HG02981 (cell line): ENCODE measurements at regions not wholly inside any gene's neighbourhood (a gene's known extent, or its start where the extent isn't known, plus 50 kb on each side); places are given as distances from the start of the nearest gene placed in this dataset.

ENCODE experiments used
- ATAC-seq: cut with Tn5 transposase; IDR thresholded peaks from one replicate; pipeline ENCODE4 v1.9.1; 2021; ENCODE audit warnings: mild to moderate bottlenecking, moderate library complexity; ENCODE audit not compliant: unreplicated experiment

DNA sequence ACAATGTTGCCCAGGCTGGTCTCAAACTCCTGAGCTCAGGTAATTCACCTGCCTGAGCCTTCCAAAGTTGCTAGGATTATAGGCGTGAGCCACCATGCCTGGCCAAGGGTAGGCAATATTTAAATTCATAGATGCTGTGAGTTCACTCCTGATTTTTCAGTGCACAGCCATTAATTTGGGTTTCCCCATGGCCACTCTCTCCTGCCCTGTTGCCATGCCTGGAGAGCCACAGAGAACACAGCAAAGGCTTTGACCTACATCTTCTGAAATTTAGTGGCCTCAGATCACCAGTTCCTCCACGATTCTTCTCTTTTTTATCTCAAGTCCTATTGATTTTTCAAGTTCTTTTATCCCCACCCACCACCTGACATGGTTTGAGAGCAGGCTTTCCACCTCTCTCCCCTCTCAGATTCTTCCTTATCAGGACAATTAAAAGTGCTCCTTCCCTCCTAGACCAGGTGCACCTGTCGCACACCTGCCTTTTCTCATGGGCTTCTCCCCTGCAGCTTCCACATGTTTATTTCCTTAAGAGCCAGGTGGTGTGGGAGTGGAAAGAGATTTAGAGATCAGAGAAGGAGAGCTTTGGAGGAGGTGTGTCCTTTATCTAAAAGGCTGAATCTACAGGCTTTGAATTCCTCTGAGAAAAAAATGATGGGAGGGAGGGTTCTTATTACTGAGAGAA is 123.8 kb downstream of the ADRA2A start:
- ATAC-seq = no peak

DNA sequence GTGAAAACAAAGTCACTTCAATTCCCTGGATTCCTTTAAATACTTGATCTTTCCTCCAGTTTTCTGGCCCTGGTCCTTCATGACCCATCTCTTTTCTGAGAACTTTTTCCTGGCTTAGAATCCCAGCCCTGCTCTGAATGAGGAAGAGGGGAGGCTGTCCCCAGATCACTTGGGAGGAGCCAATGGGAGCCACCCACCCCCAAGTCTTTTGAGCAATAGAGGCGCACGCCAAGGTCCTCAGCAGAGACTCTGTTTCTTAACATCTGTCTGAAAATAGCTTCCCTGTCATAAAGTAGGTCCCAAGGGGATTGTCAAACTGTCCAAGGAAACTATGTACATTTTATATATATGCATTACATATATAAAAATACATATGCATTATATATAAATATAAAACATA is 126.8 kb downstream of the ADRA2A start:
- no peak for ATAC-seq

DNA sequence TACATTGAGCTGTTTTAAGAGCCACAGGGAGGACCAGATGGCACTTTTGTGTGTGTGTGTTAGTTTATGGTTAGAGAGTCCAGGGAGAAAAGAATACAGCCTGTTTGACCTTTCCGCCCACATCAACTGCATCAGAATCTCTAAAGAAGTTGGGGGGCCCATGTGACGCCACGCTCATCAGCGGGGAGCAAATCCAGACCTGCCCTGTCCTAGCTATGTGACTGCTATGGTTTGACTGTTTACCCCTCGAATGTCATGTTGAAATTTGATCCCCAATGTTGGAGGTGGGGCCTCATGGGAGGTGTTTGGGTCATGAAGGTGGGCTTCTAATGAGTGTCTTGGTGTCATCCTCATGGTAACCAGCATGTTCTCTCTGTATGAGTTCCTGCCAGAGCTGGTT is 128.0 kb downstream of the ADRA2A start:
- no peak for ATAC-seq

DNA sequence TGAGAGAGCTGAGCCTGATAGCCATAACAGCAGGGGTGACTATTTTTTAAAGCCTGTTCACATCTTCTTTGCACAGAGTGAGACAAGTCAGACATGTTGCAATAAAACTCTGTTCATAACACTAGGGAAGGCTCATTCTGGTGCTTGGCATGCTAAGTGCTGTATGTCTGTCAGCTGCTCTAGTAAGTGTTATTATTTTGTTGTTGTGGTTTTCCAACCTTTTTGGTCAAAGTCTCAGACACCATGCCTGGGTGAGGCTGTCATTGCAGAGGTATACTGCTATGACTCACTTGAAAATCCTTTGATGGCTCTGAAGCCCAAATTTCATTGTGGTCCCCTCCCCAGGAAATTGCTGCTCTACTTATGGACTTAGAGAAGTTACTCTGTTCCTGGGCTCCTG is 129.7 kb downstream of the ADRA2A start:
- no peak for ATAC-seq

DNA sequence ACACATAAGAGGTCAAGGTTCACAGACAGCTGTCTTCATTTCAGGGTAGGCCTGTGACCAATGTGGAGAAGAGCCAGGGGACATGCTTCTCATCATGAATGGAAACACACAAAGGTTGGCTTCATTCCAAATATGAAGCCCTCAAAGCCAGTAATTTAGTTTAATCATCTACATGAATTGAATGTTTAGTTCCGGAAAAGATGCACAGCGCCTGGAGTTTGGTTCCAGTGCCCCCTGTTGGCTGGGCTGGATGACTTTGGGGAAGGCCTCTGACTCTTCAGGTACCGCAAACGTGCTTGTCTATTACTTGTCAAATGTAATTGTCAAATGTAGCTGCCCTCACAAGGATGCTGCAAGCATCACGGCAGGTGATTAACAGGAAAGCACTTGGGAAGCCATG is 130.7 kb downstream of the ADRA2A start:
- ATAC-seq = no peak

DNA sequence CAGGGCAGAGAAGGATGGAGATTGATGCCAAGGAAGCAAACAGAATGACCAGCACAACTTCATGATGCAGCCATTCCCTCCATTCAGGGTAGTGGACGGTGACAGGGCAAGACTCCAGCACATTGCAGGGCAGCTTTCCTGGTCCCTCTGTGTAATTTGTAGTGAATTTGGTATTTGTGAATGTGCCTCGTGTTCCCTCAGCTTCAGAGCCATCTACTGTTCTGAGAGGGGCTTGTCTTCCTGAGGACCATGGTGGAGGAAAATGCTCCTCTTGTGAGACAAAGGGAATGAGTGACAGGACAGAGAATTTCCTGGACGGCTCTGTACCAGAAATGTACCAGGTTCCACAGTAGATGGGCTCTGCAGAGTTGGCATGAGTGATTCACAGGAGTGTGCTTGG is 132.1 kb downstream of the ADRA2A start:
- ATAC-seq = no peak

DNA sequence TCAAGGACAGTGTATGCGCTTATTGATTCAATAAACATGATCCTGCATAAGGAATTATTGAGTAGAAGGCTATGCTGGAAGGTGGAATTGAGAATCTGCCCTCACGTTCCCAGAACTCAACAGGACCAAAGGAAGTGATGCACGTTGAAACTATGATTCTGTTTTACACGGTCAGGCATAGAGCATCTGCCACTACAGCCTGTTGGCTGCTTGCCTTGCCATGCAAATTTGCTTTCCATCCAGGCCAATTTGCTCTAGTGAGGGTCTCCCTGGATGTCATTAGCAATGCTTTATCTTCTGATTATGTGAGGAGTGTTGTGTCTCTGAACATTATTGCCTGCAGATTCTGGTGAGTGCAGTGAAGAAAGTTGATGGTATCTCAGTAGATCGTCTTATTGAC is 132.9 kb downstream of the ADRA2A start:
- ATAC-seq = no peak

DNA sequence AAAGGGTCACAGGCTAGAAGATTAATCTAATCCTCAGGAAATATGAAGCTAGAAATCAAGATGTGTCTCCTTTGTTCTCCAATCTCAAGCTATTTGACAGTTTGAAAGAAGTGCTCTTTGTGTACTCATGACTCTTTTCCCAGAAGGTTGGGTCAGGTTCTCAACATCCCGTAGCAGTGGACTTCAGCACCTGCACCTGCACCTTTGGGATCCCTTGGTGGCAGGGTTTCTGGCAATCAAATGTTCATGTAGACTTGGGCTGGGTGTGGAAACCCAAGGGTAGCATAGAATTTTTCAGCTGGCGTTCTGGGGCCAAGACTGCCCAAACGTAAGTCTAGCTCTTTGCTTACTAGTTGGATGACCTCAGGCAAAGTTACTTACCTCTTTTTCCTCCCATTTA is 134.4 kb downstream of the ADRA2A start:
- no peak for ATAC-seq

DNA sequence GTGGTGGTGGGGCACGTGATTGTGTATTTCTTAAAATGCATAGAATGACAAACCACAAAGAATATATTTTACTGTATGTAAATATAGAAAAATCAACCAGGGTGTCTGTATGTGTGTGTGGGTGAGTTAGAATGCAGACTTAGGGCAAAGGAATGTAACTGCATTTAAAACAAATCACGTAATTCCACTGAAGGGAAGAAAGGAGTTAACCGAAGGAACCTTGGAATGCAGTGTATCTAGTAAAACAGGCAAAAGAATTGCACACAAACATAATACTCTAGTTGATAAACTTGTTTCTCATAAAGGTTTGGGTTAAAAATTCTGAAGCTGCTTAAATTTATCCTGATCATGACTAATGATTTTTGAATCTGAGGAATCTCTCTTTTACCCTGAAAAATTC is 134.9 kb downstream of the ADRA2A start:
- no peak for ATAC-seq

DNA sequence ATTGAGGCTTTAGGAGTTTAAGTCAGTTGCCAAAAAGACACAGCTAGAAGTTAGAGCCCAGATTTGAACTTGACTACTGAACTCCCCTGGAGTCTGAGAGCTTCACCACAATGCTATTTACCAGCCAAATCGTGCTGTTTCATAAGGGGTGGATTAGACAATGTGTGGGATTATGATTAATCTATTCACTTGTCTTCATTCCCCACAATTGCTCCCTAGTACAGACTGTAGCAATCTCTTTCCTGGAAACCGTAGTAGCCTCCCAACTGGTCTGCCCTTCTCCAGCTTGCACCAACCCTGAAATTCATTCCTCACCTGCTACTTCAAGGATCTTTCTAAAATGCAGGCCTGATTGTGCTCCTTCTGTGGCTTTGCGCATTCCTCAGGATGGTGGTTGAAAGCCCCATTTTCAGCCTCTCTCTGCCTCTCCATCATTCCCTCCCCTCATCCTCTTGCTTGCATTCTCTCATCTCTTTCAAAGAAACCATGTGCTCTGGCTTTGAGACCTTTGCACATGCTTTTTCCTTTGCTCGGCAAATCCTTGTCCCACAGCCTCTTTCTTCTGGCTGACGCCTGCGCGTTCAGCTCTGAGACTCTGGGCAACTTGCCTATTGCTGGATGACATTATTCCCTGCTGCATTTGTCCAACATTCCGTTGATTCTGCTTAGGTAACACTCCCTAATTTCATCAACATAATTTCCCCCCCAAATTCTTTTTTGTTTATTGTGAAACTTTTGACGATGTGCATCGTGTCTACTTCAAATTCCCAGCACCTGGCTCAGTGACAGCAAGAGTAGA is 145.1 kb downstream of the ADRA2A start:
- ATAC-seq = no peak

DNA sequence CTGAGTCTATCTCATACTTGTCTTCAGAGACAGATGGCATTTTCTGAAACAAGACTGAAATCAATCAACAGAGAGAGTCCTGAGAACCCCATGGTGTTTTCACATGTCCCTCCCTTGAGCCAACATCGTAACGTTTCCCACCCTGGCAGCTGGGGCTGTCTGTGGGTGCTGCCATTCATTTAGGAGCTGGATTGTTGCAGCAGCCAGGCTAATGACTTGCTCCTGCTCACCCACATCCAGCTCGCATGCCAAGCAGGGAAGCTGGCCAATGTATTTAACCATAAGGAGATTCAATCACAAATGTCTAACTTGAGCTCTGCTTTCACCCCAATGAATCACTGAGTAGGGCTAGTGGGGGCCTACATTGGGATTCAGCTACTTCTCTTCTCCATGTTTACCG is 146.1 kb downstream of the ADRA2A start:
- no peak for ATAC-seq

DNA sequence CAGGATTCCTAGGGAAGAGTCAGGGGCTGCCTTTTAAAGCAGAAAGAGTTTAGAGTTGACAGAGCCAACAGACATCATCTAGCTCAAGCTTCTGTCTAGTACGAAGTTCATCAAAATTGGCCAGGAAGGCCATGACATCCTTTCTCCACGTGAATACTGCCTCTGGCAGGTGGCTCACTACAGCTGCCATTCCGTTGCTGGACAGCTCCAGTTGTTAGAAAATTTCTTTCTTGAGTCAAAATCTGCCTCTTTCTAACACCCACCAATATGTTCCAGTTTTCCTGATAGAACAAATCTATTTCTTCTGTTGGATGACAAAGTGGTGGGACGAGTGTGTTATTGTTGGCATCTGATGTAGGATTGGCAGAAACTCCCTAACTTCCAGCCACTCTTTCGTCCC is 154.9 kb downstream of the ADRA2A start:
- no peak for ATAC-seq

DNA sequence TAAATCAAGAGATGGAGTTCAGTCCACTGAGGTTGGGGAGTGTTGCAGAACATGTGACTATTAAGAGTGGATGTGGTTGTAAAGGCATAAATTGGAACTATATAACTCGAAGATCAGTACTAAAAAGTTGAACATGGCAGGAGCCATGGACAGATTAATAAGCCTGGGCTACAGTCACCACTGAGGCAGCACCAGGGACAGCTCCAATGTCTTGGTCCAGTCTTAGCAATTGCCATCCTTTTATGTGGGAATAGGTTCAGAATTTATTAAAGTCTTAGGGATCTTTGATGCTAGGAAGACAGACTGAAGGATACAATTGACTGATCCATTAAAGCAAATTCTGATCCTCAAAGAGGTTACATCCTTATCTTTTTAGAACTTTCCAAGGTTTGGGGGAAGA is 156.6 kb downstream of the ADRA2A start:
- ATAC-seq = no peak

DNA sequence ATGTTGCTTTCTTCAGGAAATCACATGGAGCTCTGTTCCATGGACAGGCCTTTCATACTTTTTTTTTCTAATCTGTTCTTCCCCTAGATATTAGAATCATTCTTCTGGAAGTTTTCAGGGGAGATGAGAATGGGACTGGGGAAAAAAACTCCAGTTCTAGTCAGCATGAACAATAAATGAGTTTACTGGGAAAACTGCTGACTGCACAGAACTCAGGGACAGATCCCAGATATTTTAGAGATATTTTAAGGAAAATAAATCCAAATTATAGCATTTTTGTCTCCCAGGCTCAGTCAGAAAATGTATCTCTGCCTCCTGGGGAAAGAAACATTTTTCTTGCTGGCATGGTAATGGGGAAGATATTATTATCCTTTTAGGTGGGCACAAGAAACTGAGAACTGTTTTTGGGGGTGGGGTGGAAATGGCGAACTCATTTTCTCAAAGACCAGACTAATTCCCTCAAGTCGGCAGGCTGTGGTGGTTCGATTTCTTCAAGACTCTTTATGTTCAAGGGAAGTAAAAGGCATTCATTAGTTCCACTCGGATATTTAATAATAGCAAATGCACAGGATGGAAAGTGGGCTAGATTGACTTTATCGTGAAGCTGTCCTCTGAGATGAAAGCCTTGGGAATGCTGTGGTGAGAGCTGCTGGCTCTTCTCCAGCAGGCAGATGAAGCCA is 157.5 kb downstream of the ADRA2A start:
- no peak for ATAC-seq

DNA sequence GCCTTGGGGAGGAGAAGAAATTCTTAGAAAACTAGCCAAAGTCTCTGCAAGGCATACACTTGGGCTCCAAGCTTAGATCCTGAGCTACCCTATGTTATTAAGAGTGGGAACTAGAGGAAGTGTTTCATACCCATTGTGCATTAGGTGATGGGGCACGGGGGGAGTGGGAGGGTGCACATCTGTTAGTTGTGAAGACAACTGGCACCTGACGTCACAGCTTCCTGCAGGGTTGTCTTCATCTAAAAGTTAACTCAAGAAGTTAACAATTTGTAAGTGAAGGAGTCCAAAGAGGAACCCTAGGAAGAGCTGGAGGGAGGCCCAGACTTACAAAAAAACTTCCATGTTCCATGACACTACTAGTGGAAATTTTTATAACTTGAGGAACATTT is 158.1 kb downstream of the ADRA2A start:
- ATAC-seq = no peak

DNA sequence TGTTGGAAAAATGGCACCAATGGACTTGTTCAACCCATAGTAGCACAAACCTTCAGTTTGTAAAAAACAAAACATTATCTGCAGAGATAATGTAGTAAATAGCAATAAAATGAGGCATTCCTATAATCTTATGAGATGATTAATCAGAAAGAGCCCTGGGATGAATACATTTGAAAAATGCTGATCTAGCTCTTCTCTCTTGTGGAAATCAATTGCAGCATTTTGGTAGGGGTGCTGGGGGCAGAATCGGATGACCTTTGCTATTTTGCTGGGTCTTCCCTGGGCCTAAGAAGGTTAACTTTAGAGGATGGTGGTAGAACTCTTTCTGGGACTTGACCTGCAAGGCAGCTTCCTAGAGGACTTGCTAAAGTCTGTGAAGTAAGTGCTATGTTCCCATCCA is 163.5 kb downstream of the ADRA2A start:
- ATAC-seq = no peak

DNA sequence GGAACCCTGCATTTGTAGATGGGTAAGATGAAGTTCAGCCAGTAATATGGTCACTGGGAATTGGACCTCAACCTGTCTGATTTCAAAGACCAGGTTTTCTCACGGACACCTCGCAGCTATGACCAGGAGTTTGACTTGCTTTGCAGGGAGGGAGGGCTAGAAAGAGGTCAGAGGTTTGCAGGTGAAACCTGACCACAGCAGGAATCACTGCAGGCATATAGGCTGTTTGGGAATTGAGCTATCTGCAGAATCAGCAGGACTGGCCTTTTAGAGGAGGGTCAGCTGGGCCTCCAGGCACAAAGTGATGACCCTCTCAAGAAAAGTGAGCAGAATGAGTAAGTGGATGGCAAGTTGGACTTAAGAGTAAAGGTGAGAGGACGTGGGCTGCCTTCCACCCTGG is 166.3 kb downstream of the ADRA2A start:
- ATAC-seq = no peak

DNA sequence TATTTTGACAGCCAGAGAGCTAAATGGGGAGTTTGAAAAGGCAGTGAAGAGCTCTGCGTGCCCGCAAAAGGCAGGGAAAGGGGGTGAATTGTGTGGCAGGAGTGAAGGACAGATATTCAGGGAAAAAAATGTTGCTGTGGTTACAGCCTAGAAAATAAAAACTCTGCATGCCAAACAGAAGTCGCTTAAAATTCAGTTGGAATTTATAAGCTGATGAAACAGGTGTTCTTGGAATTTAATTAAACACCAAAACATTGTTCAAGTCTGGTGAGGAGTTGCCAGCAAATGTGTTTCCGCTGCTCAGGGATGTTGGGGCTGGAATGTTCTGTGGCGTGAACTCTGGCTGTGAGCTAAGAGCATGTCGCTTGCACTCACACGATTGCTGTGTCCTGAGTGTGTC is 169.3 kb downstream of the ADRA2A start:
- no peak for ATAC-seq

DNA sequence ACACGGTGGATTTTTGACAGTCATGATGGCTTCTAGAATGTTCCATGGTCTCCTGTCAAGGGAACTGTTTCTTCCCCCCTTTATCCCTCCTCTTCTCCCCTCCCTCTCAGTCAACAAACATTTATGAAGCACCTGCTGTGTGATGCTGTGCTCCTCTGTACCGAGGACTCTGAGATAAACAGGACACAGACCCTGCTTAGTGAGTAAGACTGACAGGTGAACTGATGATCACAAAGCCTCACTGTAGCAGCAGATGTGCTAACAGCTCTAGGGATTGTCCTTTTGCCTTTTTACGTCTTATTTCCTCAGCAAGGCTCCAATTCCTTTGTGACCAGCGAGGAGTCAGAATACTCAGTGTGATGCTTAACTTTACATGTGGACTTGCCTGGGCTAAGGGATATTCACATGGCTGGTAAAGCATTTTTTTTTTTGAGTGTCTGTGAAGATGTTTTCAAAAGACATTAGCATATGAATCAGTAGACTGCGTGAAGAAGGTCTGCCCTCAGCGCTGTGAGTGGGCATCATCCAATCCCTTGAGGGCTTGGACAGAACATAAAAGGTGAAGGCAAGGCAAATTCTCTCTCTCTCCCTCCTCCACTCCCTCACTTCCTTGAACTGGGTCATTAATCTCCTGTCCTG is 170.1 kb downstream of the ADRA2A start:
- ATAC-seq = no peak

DNA sequence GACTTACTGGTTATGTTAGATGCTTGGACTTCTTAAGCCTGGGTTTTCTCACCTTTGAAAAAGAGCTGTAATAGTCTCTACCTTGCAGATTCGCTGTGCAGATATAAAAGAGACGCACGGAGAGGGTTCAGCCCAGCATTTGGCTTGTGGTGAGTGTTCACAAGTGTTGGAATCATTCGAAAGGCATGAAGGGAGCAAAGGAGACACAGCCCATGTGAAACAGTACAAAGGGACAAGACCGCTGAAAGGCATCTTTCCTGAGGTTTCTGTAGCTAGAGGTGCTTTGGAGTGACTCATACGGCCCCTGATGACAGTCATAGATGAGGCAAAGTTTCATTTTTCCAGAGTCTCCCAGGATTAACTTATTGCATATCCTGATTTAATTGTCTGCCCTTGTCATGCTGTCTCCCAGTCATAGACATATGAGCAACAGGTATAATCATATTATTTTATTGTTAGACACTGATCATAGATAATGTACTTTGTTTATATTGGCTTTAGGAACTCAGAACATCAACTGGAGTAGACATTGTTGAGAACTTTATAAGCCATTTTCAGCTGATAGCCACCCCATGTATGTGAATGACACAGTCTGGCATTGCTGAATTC is 171.1 kb downstream of the ADRA2A start:
- ATAC-seq = no peak

DNA sequence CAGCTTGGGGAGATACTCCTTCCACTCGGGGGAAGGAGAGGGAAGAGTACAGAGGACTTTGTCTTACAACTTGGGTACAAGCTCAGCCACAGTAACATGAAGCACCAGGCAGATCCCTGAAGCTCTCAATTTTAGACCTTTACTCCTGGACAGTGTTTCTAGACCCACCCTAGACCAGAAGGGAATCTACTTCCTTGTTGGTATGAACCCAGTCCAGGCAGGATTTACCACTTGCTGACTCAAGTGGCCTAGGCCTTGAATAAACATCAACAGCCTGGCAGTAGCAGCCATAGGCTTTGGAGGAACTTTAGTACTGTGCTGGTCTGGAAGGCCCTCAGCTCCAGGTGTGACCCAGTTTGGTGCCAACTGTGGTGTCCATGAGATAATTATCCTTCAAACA is 173.1 kb downstream of the ADRA2A start:
- ATAC-seq = no peak
